Glutamatergic neuron (in vitro differentiated cells): ENCODE measurements at regions not wholly inside any gene's neighbourhood (a gene's known extent, or its start where the extent isn't known, plus 50 kb on each side); places are given as distances from the start of the nearest gene placed in this dataset.

Experiments
- DNase-seq: peaks from one replicate; pipeline ENCODE4 v3.0.0; 2022
- H3K27ac Mint-ChIP-seq: one replicate; pipeline ENCODE4 v1.8.0; 2020; ENCODE audit warnings: mild to moderate bottlenecking, mixed read lengths, inconsistent platforms; ENCODE audit not compliant: unreplicated experiment
- H3K27me3 Mint-ChIP-seq: one replicate; pipeline ENCODE4 v1.8.0; 2020; ENCODE audit warnings: mild to moderate bottlenecking, moderate library complexity, mixed read lengths, inconsistent platforms; ENCODE audit not compliant: unreplicated experiment
- H3K36me3 Mint-ChIP-seq: one replicate; pipeline ENCODE4 v1.8.0; 2020; ENCODE audit warnings: mild to moderate bottlenecking, mixed read lengths, inconsistent platforms; ENCODE audit not compliant: unreplicated experiment
- H3K4me1 Mint-ChIP-seq: one replicate; pipeline ENCODE4 v1.8.0; 2020; ENCODE audit warnings: mild to moderate bottlenecking, low read depth, mixed read lengths, inconsistent platforms; ENCODE audit not compliant: unreplicated experiment
- H3K4me3 Mint-ChIP-seq: one replicate; pipeline ENCODE4 v1.8.0; 2020; ENCODE audit warnings: mild to moderate bottlenecking, mixed read lengths, inconsistent platforms; ENCODE audit not compliant: unreplicated experiment
- H3K9me3 Mint-ChIP-seq: one replicate; pipeline ENCODE4 v1.8.0; 2020; ENCODE audit warnings: mild to moderate bottlenecking, moderate library complexity, mixed read lengths, inconsistent platforms; ENCODE audit not compliant: unreplicated experiment
- CTCF ChIP-seq: fragments of 200-600 bp; sonication (generic); IDR thresholded peaks from one replicate; pipeline ENCODE4 v1.5.0; 2021; ENCODE audit not compliant: partially characterized antibody, unreplicated experiment

DNA sequence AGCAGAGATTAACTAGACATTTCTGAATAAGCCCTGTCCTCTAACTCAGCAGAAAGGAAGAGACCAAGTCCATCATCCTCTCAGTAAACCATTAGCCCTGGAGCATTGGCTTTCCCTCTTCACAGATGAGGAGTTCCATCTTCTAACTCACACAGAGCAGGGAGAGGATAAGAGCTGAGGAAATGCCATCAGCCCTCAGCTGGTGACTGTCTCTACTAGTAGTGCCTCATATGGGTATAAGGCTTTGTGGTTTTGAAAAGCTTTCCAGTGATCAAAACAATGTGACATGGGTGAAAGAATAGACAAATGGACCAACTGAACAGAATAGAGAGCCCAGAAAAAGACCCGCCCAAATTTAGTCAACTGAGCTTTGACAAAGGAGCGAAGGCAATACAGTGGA, 197.2 kb upstream of the NUDT4 start:
- peaks cover 6% of the 10 kb centered on the region for H3K4me1 Mint-ChIP-seq
- no peaks in the 10 kb centered on the region for H3K36me3 Mint-ChIP-seq
- H3K27ac Mint-ChIP-seq = no peak overlapping the region
- no peak overlapping the region for H3K4me3 Mint-ChIP-seq
- no peak for DNase-seq
- no peaks in the 10 kb centered on the region for H3K9me3 Mint-ChIP-seq
- H3K27me3 Mint-ChIP-seq = no peaks in the 10 kb centered on the region
- no peak for TF ChIP-seq CTCF

DNA sequence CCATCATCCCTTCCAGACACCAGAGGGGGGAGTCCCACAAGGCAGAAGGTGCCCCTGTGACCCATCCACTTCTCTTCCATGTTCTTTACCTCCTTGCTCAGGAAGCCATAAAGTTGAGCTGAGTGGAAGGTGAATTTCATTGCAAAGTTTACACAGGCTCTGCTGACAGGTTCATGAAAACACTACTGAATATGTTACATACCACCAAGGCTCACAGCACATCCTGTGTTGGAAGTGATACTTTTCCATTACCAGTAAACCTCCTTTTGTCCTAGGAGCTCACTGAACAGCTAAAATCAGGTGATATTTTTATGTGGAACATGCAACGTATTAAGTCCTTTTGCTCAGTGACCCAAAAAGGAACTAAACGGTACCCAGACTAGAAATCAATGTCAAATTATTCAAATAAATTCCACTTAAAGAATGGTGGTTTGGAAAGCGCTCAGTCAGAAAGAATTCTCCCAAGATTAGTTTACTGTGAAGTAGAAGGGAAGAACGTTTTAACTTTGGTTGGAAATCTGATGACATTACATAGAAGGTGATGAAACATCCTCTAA, 196.2 kb upstream of the NUDT4 start:
- Mint-ChIP-seq H3K27me3 (no peaks in the 10 kb centered on the region), H3K4me3 (no peak overlapping the region), H3K9me3 (no peaks in the 10 kb centered on the region), H3K36me3 (no peaks in the 10 kb centered on the region), H3K4me1 (peaks cover 6% of the 10 kb centered on the region), H3K27ac (no peak overlapping the region)
- DNase-seq = no peak
- no peak for TF ChIP-seq CTCF

DNA sequence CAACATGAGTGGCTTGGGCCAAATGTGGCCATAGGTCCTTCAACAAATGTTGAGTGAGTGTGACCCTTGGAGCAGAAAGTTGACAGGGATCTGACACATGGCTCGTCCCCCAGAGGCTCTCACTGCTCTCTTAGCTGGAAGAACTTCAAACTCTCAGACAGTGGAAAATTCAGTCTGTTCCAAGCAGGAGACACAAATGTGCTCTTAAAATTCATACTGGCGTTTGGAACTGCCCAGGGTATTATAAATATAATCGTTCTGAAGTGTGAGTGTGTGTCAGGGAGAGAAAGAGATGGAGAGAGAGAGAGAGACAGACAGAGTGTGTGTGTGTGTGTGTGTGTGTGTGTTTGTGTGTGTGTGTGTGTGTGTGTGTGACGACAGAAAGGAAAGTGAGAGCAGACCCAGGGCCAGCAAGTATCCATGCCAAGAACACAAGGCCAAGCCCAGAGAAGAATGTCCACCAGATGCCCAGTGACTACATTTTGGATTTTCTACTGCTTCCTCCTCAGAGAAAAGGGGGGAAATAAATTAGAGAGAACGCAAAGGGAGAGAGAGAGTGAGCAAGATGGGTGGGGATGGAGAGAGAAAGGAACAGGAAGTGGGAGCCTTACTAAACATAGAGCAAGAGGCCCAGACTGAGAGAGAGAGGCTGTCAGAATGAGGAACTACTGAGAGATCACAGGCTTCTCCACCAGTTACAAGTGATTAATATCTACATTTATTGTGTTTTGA, 193.6 kb upstream of the NUDT4 start:
- H3K4me1 Mint-ChIP-seq = peaks cover 6% of the 10 kb centered on the region
- H3K27ac Mint-ChIP-seq = no peak overlapping the region
- H3K27me3 Mint-ChIP-seq = no peaks in the 10 kb centered on the region
- H3K36me3 Mint-ChIP-seq = no peaks in the 10 kb centered on the region
- no peak overlapping the region for H3K4me3 Mint-ChIP-seq
- DNase-seq = no peak
- no peaks in the 10 kb centered on the region for H3K9me3 Mint-ChIP-seq
- no peak for TF ChIP-seq CTCF

DNA sequence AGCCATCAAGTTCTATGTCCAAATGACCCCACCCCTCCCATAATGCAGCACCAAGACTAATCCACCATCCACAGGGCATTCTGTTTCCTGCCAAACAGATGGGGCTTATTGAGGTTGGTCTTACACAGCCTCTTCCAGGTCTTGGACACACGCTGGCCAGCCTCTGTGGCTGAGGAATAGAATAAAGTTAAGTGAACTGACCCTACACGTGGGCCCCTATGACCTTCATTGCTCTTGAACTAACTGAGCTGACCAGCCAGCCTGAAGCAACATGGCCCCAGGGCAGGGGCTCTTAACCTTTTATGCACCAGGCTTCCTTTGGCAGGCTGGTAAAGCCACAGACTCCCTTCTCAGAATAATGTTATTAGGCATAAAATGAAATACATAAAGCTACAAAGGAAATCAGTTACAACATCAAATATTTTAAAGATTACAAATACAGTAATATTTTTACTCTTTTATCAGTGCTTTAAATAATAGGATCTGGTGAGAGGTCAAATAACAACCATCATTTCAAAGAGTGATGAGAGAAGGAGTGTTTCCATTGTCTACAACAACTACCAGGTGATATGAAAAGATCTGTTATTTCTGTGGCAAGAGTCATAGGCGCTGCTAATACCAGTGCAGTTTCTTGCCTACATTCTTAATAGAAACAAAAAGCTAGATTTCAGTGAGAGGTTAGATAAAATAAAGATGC, 192.9 kb upstream of the NUDT4 start:
- peaks cover 1% of the 10 kb centered on the region for H3K4me1 Mint-ChIP-seq
- no peaks in the 10 kb centered on the region for H3K27me3 Mint-ChIP-seq
- H3K27ac Mint-ChIP-seq = no peak overlapping the region
- H3K9me3 Mint-ChIP-seq = no peaks in the 10 kb centered on the region
- no peak for TF ChIP-seq CTCF
- H3K4me3 Mint-ChIP-seq = no peak overlapping the region
- DNase-seq = no peak
- no peaks in the 10 kb centered on the region for H3K36me3 Mint-ChIP-seq

DNA sequence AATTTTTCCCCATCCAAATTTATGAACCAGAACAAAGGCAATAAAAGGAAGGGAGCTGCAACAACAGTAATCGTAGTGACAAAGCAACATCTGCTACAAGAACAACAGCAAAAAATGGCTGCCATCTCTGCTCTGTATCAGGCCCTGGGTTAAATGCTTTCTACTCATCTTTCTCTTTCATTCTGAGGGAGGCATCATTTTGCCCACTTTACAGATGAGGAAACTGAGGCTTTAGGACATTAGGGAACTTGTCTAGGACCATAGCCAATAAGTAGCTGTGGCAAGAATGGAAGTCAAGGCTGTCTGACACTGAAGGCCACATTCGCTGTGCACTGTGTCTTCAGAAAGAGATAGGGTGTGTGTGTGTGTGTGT, 192.4 kb upstream of the NUDT4 start:
- Mint-ChIP-seq H3K27ac (no peak overlapping the region), H3K4me1 (no peaks in the 10 kb centered on the region), H3K27me3 (no peaks in the 10 kb centered on the region), H3K4me3 (no peak overlapping the region), H3K36me3 (no peaks in the 10 kb centered on the region), H3K9me3 (no peaks in the 10 kb centered on the region)
- TF ChIP-seq CTCF = no peak
- DNase-seq = no peak
